ENCODE measurements at regions not wholly inside any gene's neighbourhood (a gene's known extent, or its start where the extent isn't known, plus 50 kb on each side); places are given as distances from the start of the nearest gene placed in this dataset.

- TF ChIP-seq CTCF (IDR thresholded peaks at IDR 0.05; ENCODE audit: low read length) = no peak
- no peak for TF ChIP-seq EZH2 (IDR thresholded peaks at IDR 0.05; ENCODE audit: borderline replicate concordance, low read length)
Observed at GRCh38 chr18:7301094-7301493, 70.2 kb downstream of the LRRC30 start.
